Gastroesophageal sphincter (tissue), 4 donors: ENCODE measurements at regions not wholly inside any gene's neighbourhood (a gene's known extent, or its start where the extent isn't known, plus 50 kb on each side); places are given as distances from the start of the nearest gene placed in this dataset.

Experiments used
- ATAC-seq: fragments of 150-250 bp; one replicate; pipeline ENCODE4 v1.9.1; 2016; ENCODE audit warnings: mild to moderate bottlenecking, moderate library complexity
- H3K27ac ChIP-seq, 4 donors: fragments of 200-600 bp; sonication (generic) in 3 of 4; 1 replicate in 3 of 4; 2 replicates in 1 of 4; pipeline ENCODE4 v1.5.1; 2016 to 2019
- H3K27me3 ChIP-seq: fragments of 200-600 bp; sonication (generic); one replicate; pipeline ENCODE4 v1.5.1; 2019
- H3K36me3 ChIP-seq, 2 donors: fragments of 200-600 bp; sonication (generic); one replicate each; pipeline ENCODE4 v1.5.1; 2019; ENCODE audit warnings: control low read depth in 1 of 2
- H3K4me1 ChIP-seq, 3 donors: fragments of 200-600 bp; sonication (generic); 1 replicate in 2 of 3; 2 replicates in 1 of 3; pipeline ENCODE4 v1.5.1; 2016 to 2019; ENCODE audit warnings: control low read depth in 2 of 3
- H3K4me3 ChIP-seq, 2 donors: fragments of 200-600 bp; sonication (generic); one replicate each; pipeline ENCODE4 v1.5.1; 2019; ENCODE audit warnings: mild to moderate bottlenecking in 1 of 2, moderate library complexity in 1 of 2
- H3K9me3 ChIP-seq, 3 donors: fragments of 200-600 bp; sonication (generic); one replicate each; pipeline ENCODE4 v1.5.1; 2017 to 2019; ENCODE audit warnings: control low read depth in 2 of 3
- EP300 ChIP-seq: sonication (generic); formaldehyde crosslinking; IDR thresholded peaks from one replicate; pipeline ENCODE4 v1.6.1; 2017; ENCODE audit warnings: antibody characterized with exemption, mild to moderate bottlenecking
- POLR2A ChIP-seq, 2 donors: fragments of 450-650 bp; IDR thresholded peaks; one replicate each; pipeline ENCODE4 v1.6.1; 2017; ENCODE audit warnings: antibody characterized with exemption in 2 of 2, mild to moderate bottlenecking in 2 of 2, moderate library complexity in 1 of 2
- POLR2AphosphoS5 ChIP-seq: sonication (generic); formaldehyde crosslinking; IDR thresholded peaks from one replicate; pipeline ENCODE4 v1.6.1; 2017; ENCODE audit warnings: antibody characterized with exemption
- WGBS, 2 donors: methylation state at CpG; one replicate each; pipeline ENCODE4 v1.1.5; 2018; ENCODE audit warnings: low coverage in 1 of 2; 5-methylcytosine and 5-hydroxymethylcytosine counted together
- TF ChIP-seq, protein P1 (sequence below), 4 experiments: fragments of 200-600 bp in 2 of 4; fragments of 450-650 bp in 2 of 4; sonication (generic) in 1 of 4; IDR thresholded peaks; one replicate each; pipeline ENCODE4 v1.5.1; 2017 to 2019; ENCODE audit warnings: antibody characterized with exemption in 4 of 4, mild to moderate bottlenecking in 2 of 4, moderate library complexity in 2 of 4

- WGBS, 2 donors = 78 to 100% methylated on average over 2 of the region's 2 CpGs
- TF ChIP-seq, protein P1, sequence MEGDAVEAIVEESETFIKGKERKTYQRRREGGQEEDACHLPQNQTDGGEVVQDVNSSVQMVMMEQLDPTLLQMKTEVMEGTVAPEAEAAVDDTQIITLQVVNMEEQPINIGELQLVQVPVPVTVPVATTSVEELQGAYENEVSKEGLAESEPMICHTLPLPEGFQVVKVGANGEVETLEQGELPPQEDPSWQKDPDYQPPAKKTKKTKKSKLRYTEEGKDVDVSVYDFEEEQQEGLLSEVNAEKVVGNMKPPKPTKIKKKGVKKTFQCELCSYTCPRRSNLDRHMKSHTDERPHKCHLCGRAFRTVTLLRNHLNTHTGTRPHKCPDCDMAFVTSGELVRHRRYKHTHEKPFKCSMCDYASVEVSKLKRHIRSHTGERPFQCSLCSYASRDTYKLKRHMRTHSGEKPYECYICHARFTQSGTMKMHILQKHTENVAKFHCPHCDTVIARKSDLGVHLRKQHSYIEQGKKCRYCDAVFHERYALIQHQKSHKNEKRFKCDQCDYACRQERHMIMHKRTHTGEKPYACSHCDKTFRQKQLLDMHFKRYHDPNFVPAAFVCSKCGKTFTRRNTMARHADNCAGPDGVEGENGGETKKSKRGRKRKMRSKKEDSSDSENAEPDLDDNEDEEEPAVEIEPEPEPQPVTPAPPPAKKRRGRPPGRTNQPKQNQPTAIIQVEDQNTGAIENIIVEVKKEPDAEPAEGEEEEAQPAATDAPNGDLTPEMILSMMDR (IDR thresholded peaks at IDR 0.05) = no peak
- TF ChIP-seq EP300 = no peak
- no peak for TF ChIP-seq POLR2A (IDR thresholded peaks at IDR 0.05)
- no peak for TF ChIP-seq POLR2AphosphoS5
- H3K4me3 ChIP-seq = no peak overlapping the region
Observed at GRCh38 chr9:20269620-20270019, 352.7 kb downstream of the MLLT3 start.

GRCh38 chr9:20264896-20265295, 357.4 kb downstream of the MLLT3 start:
- no peak for ATAC-seq
- WGBS, 2 donors = 89% methylated on average over 7 of the region's 7 CpGs; no CpG with 5 or more reads in 1 of the 2 donors
- TF ChIP-seq EP300 = no peak
- Histone ChIP-seq H3K9me3 (no peaks in the 10 kb centered on the region), H3K27ac (no peak overlapping the region), H3K36me3 (no peaks in the 10 kb centered on the region), H3K4me3 (no peak overlapping the region), H3K4me1 (no peaks in the 10 kb centered on the region), H3K27me3 (no peaks in the 10 kb centered on the region)

More at GRCh38 chr9:20269620-20270019, 352.7 kb downstream of the MLLT3 start:
- no peak overlapping the region for H3K27ac ChIP-seq
- H3K9me3 ChIP-seq = no peaks in the 10 kb centered on the region
- H3K27me3 ChIP-seq = no peaks in the 10 kb centered on the region
- no peak for ATAC-seq
- no peaks in the 10 kb centered on the region for H3K4me1 ChIP-seq
- no peaks in the 10 kb centered on the region for H3K36me3 ChIP-seq

DNA sequence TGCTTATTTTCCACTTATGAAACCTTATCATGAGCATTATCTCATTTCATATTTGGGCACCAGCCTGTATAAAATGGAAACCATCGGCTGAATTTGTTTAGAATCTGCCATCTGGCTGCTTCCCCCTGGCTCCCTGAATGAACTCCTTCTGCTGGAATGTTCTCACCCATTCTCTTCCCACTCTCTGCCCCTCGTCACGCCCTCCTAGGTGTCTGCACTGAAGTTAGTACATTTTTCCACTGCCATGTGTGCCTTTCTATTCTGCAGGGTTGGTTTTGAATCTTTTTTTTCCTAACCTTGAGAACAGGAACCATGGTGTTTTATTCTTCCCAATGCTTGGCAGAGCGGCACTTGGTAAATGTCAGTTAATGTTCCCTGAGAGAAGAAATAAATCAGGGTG, 359.7 kb downstream of the MLLT3 start:
- no peak overlapping the region for H3K4me3 ChIP-seq
- TF ChIP-seq EP300 (no peak), POLR2AphosphoS5 (no peak), POLR2A (IDR thresholded peaks at IDR 0.05) (no peak)
- TF ChIP-seq, protein P1 (IDR thresholded peaks at IDR 0.05) = no peak
- no peaks in the 10 kb centered on the region for H3K36me3 ChIP-seq
- no peak for ATAC-seq
- 66% methylated on average over 4 of the region's 4 CpGs; no CpG with 5 or more reads in 1 of the 2 donors for WGBS, 2 donors
- no peak overlapping the region for H3K27ac ChIP-seq
- H3K27me3 ChIP-seq = no peaks in the 10 kb centered on the region
- no peaks in the 10 kb centered on the region for H3K4me1 ChIP-seq
- no peaks in the 10 kb centered on the region for H3K9me3 ChIP-seq

DNA sequence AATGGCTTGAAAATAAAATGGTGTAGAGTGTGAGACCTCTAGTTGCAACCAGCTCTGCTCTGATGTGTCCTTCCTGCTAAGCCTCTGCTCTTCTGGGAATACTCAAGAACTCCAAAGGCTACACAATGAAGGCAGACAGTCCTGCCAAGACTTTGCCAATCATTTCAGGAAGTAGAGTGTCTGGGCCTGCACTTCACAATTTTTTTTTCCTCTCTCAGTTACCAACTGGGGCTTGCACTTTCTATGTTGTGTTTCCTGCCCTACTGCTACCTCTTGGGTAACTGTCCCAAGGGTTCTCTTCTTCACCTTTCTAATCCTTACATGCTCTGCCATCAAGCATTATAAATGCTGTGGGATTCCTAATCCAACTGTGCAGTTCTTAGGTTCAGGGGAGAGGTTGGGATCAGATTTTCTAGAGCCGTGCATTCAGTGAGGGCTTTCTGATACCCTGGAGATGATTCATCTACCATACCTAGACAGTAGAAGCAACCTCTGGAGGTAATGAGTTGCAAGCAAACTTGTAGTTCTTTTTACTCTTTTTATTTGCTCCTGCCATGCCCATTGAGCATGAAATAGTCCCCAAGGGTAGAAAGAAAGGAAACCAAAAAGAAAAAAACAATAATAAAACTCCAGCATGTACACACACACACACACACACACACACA, 365.9 kb downstream of the MLLT3 start:
- TF ChIP-seq, protein P1 (IDR thresholded peaks at IDR 0.05) = no peak
- TF ChIP-seq POLR2A (IDR thresholded peaks at IDR 0.05) = no peak
- H3K4me1 ChIP-seq = no peaks in the 10 kb centered on the region
- no peak overlapping the region for H3K4me3 ChIP-seq
- no peak for ATAC-seq
- no peak overlapping the region for H3K27ac ChIP-seq
- 86 to 100% methylated on average over 1 of the region's 1 CpG for WGBS, 2 donors
- H3K9me3 ChIP-seq = no peaks in the 10 kb centered on the region
- H3K36me3 ChIP-seq = no peaks in the 10 kb centered on the region
- no peaks in the 10 kb centered on the region for H3K27me3 ChIP-seq

DNA sequence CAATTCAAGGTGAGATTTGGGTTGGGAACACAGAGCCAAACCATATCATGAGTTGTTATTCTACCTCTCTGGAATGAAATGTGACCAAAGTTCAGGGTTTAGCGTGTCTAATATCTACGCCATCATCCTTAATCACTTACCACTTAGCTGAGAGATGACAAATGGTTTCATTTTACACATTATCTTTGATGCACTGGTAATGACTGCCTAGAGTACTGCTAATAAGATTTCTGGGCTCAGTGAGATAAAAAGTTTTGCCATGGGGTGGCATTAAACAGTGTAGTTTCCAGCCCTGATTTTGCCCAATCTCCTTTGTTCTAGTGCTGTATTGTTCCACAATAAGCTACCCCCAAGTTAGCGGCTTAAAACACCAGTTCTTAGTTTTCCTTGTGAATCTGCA, 367.2 kb downstream of the MLLT3 start:
- 95 to 100% methylated on average over 2 to 3 of the region's 3 CpGs for WGBS, 2 donors

More for the DNA sequence above, 367.2 kb downstream of the MLLT3 start:
- Histone ChIP-seq H3K4me1 (no peaks in the 10 kb centered on the region), H3K27ac (no peak overlapping the region), H3K27me3 (no peaks in the 10 kb centered on the region), H3K4me3 (no peak overlapping the region), H3K9me3 (no peaks in the 10 kb centered on the region), H3K36me3 (no peaks in the 10 kb centered on the region)
- TF ChIP-seq POLR2AphosphoS5 = no peak
- TF ChIP-seq POLR2A (IDR thresholded peaks at IDR 0.05) = no peak
- no peak for TF ChIP-seq EP300
- TF ChIP-seq, protein P1 (IDR thresholded peaks at IDR 0.05) = no peak
- no peak for ATAC-seq
